GM13976 (cell line): ENCODE measurements at regions not wholly inside any gene's neighbourhood (a gene's known extent, or its start where the extent isn't known, plus 50 kb on each side); places are given as distances from the start of the nearest gene placed in this dataset.

ENCODE experiments used
- DNase-seq: peaks from one replicate; pipeline ENCODE4 v3.0.0; 2012; ENCODE audit warnings: low spot score
- in situ Hi-C: fragments of 300-500 bp; cut with MboI; formaldehyde crosslinking; loops from one replicate; pipeline ENCODE4 v1.12.0; 2022; ENCODE audit warnings: low sequenced_read_pairs, mixed read lengths, inconsistent platforms; ENCODE audit not compliant: unreplicated experiment
- TF ChIP-seq, protein P1 (sequence below): IDR thresholded peaks from 2 replicates; pipeline ENCODE4 v1.5.1; 2012; ENCODE audit warnings: borderline replicate concordance, mild to moderate bottlenecking; ENCODE audit not compliant: insufficient read depth; ENCODE audit errors: extremely low read depth, missing control alignments, control extremely low read depth

GRCh38 chr12:46554460-46554859 is 181.9 kb upstream of the SLC38A2 start:
- TF ChIP-seq, protein P1, sequence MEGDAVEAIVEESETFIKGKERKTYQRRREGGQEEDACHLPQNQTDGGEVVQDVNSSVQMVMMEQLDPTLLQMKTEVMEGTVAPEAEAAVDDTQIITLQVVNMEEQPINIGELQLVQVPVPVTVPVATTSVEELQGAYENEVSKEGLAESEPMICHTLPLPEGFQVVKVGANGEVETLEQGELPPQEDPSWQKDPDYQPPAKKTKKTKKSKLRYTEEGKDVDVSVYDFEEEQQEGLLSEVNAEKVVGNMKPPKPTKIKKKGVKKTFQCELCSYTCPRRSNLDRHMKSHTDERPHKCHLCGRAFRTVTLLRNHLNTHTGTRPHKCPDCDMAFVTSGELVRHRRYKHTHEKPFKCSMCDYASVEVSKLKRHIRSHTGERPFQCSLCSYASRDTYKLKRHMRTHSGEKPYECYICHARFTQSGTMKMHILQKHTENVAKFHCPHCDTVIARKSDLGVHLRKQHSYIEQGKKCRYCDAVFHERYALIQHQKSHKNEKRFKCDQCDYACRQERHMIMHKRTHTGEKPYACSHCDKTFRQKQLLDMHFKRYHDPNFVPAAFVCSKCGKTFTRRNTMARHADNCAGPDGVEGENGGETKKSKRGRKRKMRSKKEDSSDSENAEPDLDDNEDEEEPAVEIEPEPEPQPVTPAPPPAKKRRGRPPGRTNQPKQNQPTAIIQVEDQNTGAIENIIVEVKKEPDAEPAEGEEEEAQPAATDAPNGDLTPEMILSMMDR, result no peak
- no peak for DNase-seq
- in situ Hi-C loops, result no loop called here

- TF ChIP-seq, protein P1, result no peak
- in situ Hi-C loops, result no loop called here
- DNase-seq, result no peak
Measured at GRCh38 chr12:46553911-46554310, 181.3 kb upstream of the SLC38A2 start.

DNA sequence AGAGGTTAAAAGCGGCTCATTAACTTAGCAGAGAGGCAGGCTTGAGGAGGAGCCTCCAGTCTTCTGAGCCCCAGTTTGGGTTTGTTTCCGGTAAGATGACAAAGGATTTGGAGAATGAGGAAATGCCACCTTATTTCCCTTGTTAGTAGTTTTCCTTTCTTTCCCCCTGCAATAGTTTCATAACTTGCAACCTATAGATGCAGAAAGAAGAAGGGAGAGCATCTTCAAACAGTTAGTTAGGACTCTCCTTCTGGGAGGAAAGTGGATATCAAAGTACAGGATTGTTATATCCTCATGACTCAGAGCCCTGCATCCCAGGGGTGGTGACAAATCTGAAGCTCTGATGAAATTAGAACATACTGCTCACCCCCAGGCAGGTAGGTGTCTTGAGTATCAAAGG is 180.7 kb upstream of the SLC38A2 start:
- no peak for DNase-seq
- TF ChIP-seq, protein P1, result no peak
- in situ Hi-C loops, result no loop called here

- DNase-seq, result no peak
- in situ Hi-C loops, result no loop called here
Measured at GRCh38 chr12:46550266-46550879, 177.8 kb upstream of the SLC38A2 start.

GRCh38 chr12:46549527-46550265 is 177.1 kb upstream of the SLC38A2 start:
- in situ Hi-C loops, result no loop called here
- DNase-seq, result no peak
- TF ChIP-seq, protein P1, result no peak

More at GRCh38 chr12:46550266-46550879, 177.8 kb upstream of the SLC38A2 start:
- TF ChIP-seq, protein P1, result no peak

DNA sequence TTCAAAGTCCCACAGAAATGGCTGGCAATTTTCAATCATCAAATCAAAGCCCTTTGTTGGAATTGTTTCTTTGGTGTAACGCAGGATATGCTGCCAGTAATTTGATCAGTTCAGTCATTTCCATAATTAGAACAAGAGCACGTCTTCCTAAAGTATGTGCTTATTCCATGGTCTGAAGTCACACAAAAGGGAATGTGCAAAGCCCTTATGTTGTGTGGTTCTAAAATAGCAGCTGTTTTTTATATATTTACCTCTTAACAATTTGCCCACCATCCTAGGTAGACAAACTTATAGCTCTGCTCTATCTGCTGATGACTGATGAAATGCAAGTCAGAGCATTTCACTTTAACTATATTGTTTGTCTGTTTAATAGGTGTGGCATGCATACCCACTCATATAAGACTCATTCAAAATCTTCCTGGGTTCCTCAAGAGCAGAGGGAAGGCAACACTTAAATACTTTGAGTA is 176.1 kb upstream of the SLC38A2 start:
- DNase-seq, result no peak
- TF ChIP-seq, protein P1, result no peak
- in situ Hi-C loops, result no loop called here
